Spleen (tissue), 7 donors: ENCODE measurements at regions not wholly inside any gene's neighbourhood (a gene's known extent, or its start where the extent isn't known, plus 50 kb on each side); places are given as distances from the start of the nearest gene placed in this dataset.

Experiments used
- POLR2A ChIP-seq, 3 donors: fragments of 450-650 bp; IDR thresholded peaks; one replicate each; pipeline ENCODE4 v1.5.1; 2017; ENCODE audit warnings: antibody characterized with exemption in 3 of 3, mild to moderate bottlenecking in 1 of 3
- POLR2AphosphoS5 ChIP-seq, 3 donors: sonication (generic); formaldehyde crosslinking; IDR thresholded peaks; one replicate each; pipeline ENCODE4 v1.5.1; 2017; ENCODE audit warnings: antibody characterized with exemption in 3 of 3
- TF ChIP-seq, protein P1 (sequence below), 11 experiments: fragments of 200-600 bp in 7 of 11; fragments of 450-650 bp in 4 of 11; sonication (generic) in 4 of 11; IDR thresholded peaks in 8 of 11; conservative IDR thresholded peaks in 3 of 11; 1 replicate in 7 of 11; 2 replicates in 4 of 11; pipeline versions ENCODE4 v1.4.0 to v1.8.0; 2016 to 2021; ENCODE audit warnings: antibody characterized with exemption in 11 of 11, inconsistent platforms in 4 of 11, mild to moderate bottlenecking in 1 of 11
- donor health status: DM: no; HTN: no; CAD: no; lungs with moderate emphysema.
- donor health status: DM: no; HTN: no; CAD: no.
- donor health status: DM: no; HTN: no; CAD: no.

DNA sequence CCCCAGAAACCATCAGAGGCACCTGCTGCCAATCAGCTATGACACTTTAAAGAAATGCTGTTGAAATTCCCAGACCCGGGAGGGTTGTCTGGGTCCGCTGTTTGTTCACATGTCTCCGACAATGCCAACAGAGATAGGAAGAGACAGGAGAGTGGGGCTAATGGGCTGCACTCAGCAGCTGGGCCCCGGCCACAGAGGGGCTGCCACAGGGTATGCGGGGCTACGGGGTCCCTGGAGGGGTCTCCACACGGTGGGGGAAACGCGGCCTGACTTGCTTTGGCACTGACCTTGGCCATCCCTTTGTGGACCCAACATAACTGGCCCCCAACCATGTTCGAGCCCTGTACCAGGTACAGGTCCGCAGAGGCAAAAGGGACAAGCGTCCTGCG is 121.0 kb upstream of the PPP1R26 start:
- TF ChIP-seq, protein P1, sequence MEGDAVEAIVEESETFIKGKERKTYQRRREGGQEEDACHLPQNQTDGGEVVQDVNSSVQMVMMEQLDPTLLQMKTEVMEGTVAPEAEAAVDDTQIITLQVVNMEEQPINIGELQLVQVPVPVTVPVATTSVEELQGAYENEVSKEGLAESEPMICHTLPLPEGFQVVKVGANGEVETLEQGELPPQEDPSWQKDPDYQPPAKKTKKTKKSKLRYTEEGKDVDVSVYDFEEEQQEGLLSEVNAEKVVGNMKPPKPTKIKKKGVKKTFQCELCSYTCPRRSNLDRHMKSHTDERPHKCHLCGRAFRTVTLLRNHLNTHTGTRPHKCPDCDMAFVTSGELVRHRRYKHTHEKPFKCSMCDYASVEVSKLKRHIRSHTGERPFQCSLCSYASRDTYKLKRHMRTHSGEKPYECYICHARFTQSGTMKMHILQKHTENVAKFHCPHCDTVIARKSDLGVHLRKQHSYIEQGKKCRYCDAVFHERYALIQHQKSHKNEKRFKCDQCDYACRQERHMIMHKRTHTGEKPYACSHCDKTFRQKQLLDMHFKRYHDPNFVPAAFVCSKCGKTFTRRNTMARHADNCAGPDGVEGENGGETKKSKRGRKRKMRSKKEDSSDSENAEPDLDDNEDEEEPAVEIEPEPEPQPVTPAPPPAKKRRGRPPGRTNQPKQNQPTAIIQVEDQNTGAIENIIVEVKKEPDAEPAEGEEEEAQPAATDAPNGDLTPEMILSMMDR (IDR thresholded peaks at IDR 0.05 in 8 of 11, conservative IDR thresholded peaks at IDR 0.05 in 3 of 11) = no peak
- TF ChIP-seq POLR2A (IDR thresholded peaks at IDR 0.05) = no peak
- TF ChIP-seq POLR2AphosphoS5 (IDR thresholded peaks at IDR 0.05) = no peak
